GM23338 (cell line): ENCODE measurements at regions not wholly inside any gene's neighbourhood (a gene's known extent, or its start where the extent isn't known, plus 50 kb on each side); places are given as distances from the start of the nearest gene placed in this dataset.

ENCODE experiments used
- ATAC-seq: fragments of 200-7000 bp; cut with Tn5 transposase; 3 replicates; pipeline ENCODE4 v1.9.1; 2020
- DNase-seq: peaks from one replicate; pipeline ENCODE4 v3.0.0-alpha.2; 2015; ENCODE audit warnings: low spot score
- H2AFZ ChIP-seq: fragments of 200-600 bp; sonication (generic); 2 replicates; pipeline ENCODE4 v1.8.0; 2016; ENCODE audit warnings: antibody characterized with exemption, mild to moderate bottlenecking, moderate library complexity
- H3F3A ChIP-seq: fragments of 200-600 bp; sonication (generic); replicated peaks from 2 replicates; pipeline ENCODE4 v1.8.0; 2017; ENCODE audit warnings: antibody characterized with exemption, mixed run types, low read depth
- H3K27ac ChIP-seq: fragments of 200-600 bp; sonication (generic); 2 replicates; pipeline ENCODE4 v1.6.1; 2016; ENCODE audit warnings: low read depth
- H3K27me3 ChIP-seq: fragments of 200-600 bp; sonication (generic); 2 replicates; pipeline ENCODE4 v1.8.0; 2016; ENCODE audit warnings: mild to moderate bottlenecking, mixed run types, moderate library complexity; ENCODE audit not compliant: insufficient read depth
- H3K36me3 ChIP-seq: fragments of 200-600 bp; sonication (generic); 2 replicates; pipeline ENCODE4 v1.8.0; 2016; ENCODE audit warnings: mild to moderate bottlenecking; ENCODE audit not compliant: insufficient read depth
- H3K4me1 ChIP-seq: fragments of 200-600 bp; sonication (generic); 2 replicates; pipeline ENCODE4 v1.8.0; 2016; ENCODE audit warnings: mild to moderate bottlenecking, moderate library complexity; ENCODE audit not compliant: insufficient read depth
- H3K4me2 ChIP-seq: fragments of 200-600 bp; sonication (generic); 2 replicates; pipeline ENCODE4 v1.7.1; 2017; ENCODE audit warnings: mixed run types
- H3K4me3 ChIP-seq: fragments of 200-600 bp; sonication (generic); 2 replicates; pipeline ENCODE4 v1.6.1; 2016; ENCODE audit warnings: mixed run types
- H3K79me2 ChIP-seq: fragments of 200-600 bp; sonication (generic); replicated peaks from 2 replicates; pipeline ENCODE4 v1.8.0; 2017; ENCODE audit warnings: mild to moderate bottlenecking; ENCODE audit not compliant: insufficient read depth
- H3K9me2 ChIP-seq: fragments of 200-600 bp; sonication (generic); 2 replicates; pipeline ENCODE4 v1.8.0; 2017; ENCODE audit not compliant: insufficient read depth
- H4K20me1 ChIP-seq: fragments of 200-600 bp; sonication (generic); replicated peaks from 2 replicates; pipeline ENCODE4 v1.8.0; 2017; ENCODE audit warnings: mild to moderate bottlenecking; ENCODE audit not compliant: insufficient read depth
- H3K27ac Mint-ChIP-seq: 2 replicates; pipeline ENCODE4 v1.8.0; 2020; ENCODE audit warnings: inconsistent platforms, mild to moderate bottlenecking, moderate library complexity, mixed read lengths
- H3K27me3 Mint-ChIP-seq: 3 replicates; pipeline ENCODE4 v1.8.0; 2022; ENCODE audit warnings: low read depth, mild to moderate bottlenecking, moderate library complexity, mixed read lengths, inconsistent platforms; ENCODE audit not compliant: insufficient read depth, poor library complexity
- H3K36me3 Mint-ChIP-seq: 3 replicates; pipeline ENCODE4 v1.8.0; 2021; ENCODE audit warnings: low read depth, mild to moderate bottlenecking, inconsistent platforms, moderate library complexity, mixed read lengths
- H3K4me1 Mint-ChIP-seq: 3 replicates; pipeline ENCODE4 v1.8.0; 2020; ENCODE audit warnings: mild to moderate bottlenecking, inconsistent platforms, mixed read lengths
- H3K4me3 Mint-ChIP-seq: 3 replicates; pipeline ENCODE4 v1.8.0; 2021; ENCODE audit warnings: moderate library complexity, mild to moderate bottlenecking, inconsistent platforms, mixed read lengths
- H3K9me3 Mint-ChIP-seq: 3 replicates; pipeline ENCODE4 v1.8.0; 2020; ENCODE audit warnings: moderate library complexity, mild to moderate bottlenecking, inconsistent platforms, mixed read lengths
- CREB1 ChIP-seq: fragments of 250-450 bp; sonication (Bioruptor Pico); IDR thresholded peaks from 2 replicates; pipeline ENCODE4 v1.5.0; 2020; ENCODE audit warnings: low read depth, mild to moderate bottlenecking, moderate library complexity
- EZH2 ChIP-seq: fragments of 200-600 bp; sonication (generic); IDR thresholded peaks from one replicate; pipeline ENCODE4 v1.8.0; 2017; ENCODE audit warnings: antibody characterized with exemption, mild to moderate bottlenecking, low read depth; ENCODE audit not compliant: unreplicated experiment
- EZH2phosphoT487 ChIP-seq: fragments of 200-600 bp; sonication (generic); IDR thresholded peaks from one replicate; pipeline ENCODE4 v1.8.1; 2018; ENCODE audit warnings: antibody characterized with exemption; ENCODE audit not compliant: unreplicated experiment
- JUNB ChIP-seq: IDR thresholded peaks from one replicate; pipeline ENCODE4 v1.6.1; 2016; ENCODE audit warnings: antibody characterized with exemption; ENCODE audit not compliant: unreplicated experiment
- NANOG ChIP-seq: IDR thresholded peaks from 2 replicates; pipeline ENCODE4 v1.6.1; 2016; ENCODE audit warnings: antibody characterized with exemption, borderline replicate concordance
- POLR2AphosphoS5 ChIP-seq: IDR thresholded peaks from 2 replicates; pipeline ENCODE4 v1.6.1; 2016; ENCODE audit warnings: antibody characterized with exemption, low read depth
- STAT1 ChIP-seq: IDR thresholded peaks from one replicate; pipeline ENCODE4 v1.6.1; 2016; ENCODE audit warnings: antibody characterized with exemption; ENCODE audit not compliant: unreplicated experiment
- ZNF114 ChIP-seq: fragments of 250-450 bp; sonication (Bioruptor Pico); IDR thresholded peaks from 2 replicates; pipeline ENCODE4 v1.5.0; 2020; ENCODE audit warnings: mild to moderate bottlenecking, moderate library complexity
- ZNF331 ChIP-seq: fragments of 250-450 bp; sonication (Bioruptor Pico); IDR thresholded peaks from 2 replicates; pipeline ENCODE4 v1.5.0; 2020; ENCODE audit warnings: low read depth, mild to moderate bottlenecking, moderate library complexity
- TF ChIP-seq, protein P1 (sequence below): IDR thresholded peaks from one replicate; pipeline ENCODE4 v1.6.1; 2018; ENCODE audit warnings: antibody characterized with exemption; ENCODE audit not compliant: unreplicated experiment
- TF ChIP-seq, protein P2 (sequence below): fragments of 250-450 bp; sonication (Bioruptor Pico); IDR thresholded peaks from 2 replicates; pipeline ENCODE4 v1.5.0; 2020; ENCODE audit warnings: mild to moderate bottlenecking, moderate library complexity
- TF ChIP-seq, protein P3 (sequence below): IDR thresholded peaks from 2 replicates; pipeline ENCODE4 v1.6.1; 2016; ENCODE audit warnings: antibody characterized with exemption

DNA sequence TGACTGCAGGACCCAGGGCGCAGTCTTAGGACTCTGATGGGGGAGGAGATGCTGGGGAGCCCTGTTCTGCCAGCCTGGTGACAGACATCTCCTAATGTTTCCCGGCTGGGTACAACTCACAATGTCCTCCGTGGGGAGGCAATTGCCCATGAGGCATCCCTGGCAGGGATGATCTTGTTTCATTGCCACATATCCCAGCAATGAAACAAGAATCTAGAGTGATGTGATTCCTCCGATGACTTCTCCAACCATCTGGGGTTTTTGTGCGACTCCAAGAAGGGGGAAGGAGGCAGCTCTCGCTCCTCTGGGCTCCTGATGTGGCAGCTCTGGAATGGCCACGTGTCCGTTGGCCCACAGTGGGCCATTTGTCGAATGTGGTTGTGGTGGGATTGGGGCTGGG, 255.8 kb downstream of the SEC14L1 start:
- no peaks in the 10 kb centered on the region; the same call in 2 of the 3 replicates for H3K9me3 Mint-ChIP-seq

DNA sequence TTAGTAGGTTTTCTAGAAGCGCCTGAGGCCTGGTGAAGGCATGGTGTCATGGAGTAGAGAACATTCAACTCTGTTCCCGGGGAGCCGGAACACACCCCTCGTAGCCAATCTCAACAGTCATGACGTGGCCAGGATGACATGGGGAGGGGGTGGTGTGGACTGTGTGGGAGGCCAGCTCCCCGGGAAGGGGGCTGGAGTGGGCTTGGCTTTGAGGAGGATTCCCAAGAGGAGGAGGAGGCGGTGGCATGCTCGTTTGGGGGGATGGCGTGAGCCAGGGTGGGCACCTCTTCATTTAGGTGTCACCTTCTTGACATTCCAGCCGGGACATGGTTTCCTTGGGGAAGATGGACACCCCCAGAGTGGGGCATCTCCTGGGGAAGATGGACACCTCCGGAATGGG, 257.5 kb downstream of the SEC14L1 start:
- Mint-ChIP-seq H3K4me1 (peaks cover 37% of the 10 kb centered on the region), H3K9me3 (no peaks in the 10 kb centered on the region), H3K27me3 (peaks cover 30% of the 10 kb centered on the region), H3K27ac (no peak overlapping the region), H3K4me3 (no peak overlapping the region), H3K36me3 (peaks cover 12% of the 10 kb centered on the region; the same call in 2 of the 3 replicates)
- peaks cover 81% of the 10 kb centered on the region for H3K79me2 ChIP-seq
- no peak overlapping the region for H2AFZ ChIP-seq
- H3K9me2 ChIP-seq = no peaks in the 10 kb centered on the region
- H3K4me1 ChIP-seq = peaks cover 13% of the 10 kb centered on the region; the same call in 1 of the 2 replicates
- H3K4me3 ChIP-seq = no peak overlapping the region
- no peaks in the 10 kb centered on the region for H3F3A ChIP-seq
- ATAC-seq = no peak
- TF ChIP-seq EZH2phosphoT487 (no peak), NANOG (no peak), CREB1 (CRISPR knock-in tag) (no peak), POLR2AphosphoS5 (no peak), ZNF331 (CRISPR knock-in tag) (no peak), EZH2 (no peak), STAT1 (no peak), ZNF114 (CRISPR knock-in tag) (no peak)
- TF ChIP-seq, protein P1, sequence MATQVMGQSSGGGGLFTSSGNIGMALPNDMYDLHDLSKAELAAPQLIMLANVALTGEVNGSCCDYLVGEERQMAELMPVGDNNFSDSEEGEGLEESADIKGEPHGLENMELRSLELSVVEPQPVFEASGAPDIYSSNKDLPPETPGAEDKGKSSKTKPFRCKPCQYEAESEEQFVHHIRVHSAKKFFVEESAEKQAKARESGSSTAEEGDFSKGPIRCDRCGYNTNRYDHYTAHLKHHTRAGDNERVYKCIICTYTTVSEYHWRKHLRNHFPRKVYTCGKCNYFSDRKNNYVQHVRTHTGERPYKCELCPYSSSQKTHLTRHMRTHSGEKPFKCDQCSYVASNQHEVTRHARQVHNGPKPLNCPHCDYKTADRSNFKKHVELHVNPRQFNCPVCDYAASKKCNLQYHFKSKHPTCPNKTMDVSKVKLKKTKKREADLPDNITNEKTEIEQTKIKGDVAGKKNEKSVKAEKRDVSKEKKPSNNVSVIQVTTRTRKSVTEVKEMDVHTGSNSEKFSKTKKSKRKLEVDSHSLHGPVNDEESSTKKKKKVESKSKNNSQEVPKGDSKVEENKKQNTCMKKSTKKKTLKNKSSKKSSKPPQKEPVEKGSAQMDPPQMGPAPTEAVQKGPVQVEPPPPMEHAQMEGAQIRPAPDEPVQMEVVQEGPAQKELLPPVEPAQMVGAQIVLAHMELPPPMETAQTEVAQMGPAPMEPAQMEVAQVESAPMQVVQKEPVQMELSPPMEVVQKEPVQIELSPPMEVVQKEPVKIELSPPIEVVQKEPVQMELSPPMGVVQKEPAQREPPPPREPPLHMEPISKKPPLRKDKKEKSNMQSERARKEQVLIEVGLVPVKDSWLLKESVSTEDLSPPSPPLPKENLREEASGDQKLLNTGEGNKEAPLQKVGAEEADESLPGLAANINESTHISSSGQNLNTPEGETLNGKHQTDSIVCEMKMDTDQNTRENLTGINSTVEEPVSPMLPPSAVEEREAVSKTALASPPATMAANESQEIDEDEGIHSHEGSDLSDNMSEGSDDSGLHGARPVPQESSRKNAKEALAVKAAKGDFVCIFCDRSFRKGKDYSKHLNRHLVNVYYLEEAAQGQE = no peak
- TF ChIP-seq, protein P2, sequence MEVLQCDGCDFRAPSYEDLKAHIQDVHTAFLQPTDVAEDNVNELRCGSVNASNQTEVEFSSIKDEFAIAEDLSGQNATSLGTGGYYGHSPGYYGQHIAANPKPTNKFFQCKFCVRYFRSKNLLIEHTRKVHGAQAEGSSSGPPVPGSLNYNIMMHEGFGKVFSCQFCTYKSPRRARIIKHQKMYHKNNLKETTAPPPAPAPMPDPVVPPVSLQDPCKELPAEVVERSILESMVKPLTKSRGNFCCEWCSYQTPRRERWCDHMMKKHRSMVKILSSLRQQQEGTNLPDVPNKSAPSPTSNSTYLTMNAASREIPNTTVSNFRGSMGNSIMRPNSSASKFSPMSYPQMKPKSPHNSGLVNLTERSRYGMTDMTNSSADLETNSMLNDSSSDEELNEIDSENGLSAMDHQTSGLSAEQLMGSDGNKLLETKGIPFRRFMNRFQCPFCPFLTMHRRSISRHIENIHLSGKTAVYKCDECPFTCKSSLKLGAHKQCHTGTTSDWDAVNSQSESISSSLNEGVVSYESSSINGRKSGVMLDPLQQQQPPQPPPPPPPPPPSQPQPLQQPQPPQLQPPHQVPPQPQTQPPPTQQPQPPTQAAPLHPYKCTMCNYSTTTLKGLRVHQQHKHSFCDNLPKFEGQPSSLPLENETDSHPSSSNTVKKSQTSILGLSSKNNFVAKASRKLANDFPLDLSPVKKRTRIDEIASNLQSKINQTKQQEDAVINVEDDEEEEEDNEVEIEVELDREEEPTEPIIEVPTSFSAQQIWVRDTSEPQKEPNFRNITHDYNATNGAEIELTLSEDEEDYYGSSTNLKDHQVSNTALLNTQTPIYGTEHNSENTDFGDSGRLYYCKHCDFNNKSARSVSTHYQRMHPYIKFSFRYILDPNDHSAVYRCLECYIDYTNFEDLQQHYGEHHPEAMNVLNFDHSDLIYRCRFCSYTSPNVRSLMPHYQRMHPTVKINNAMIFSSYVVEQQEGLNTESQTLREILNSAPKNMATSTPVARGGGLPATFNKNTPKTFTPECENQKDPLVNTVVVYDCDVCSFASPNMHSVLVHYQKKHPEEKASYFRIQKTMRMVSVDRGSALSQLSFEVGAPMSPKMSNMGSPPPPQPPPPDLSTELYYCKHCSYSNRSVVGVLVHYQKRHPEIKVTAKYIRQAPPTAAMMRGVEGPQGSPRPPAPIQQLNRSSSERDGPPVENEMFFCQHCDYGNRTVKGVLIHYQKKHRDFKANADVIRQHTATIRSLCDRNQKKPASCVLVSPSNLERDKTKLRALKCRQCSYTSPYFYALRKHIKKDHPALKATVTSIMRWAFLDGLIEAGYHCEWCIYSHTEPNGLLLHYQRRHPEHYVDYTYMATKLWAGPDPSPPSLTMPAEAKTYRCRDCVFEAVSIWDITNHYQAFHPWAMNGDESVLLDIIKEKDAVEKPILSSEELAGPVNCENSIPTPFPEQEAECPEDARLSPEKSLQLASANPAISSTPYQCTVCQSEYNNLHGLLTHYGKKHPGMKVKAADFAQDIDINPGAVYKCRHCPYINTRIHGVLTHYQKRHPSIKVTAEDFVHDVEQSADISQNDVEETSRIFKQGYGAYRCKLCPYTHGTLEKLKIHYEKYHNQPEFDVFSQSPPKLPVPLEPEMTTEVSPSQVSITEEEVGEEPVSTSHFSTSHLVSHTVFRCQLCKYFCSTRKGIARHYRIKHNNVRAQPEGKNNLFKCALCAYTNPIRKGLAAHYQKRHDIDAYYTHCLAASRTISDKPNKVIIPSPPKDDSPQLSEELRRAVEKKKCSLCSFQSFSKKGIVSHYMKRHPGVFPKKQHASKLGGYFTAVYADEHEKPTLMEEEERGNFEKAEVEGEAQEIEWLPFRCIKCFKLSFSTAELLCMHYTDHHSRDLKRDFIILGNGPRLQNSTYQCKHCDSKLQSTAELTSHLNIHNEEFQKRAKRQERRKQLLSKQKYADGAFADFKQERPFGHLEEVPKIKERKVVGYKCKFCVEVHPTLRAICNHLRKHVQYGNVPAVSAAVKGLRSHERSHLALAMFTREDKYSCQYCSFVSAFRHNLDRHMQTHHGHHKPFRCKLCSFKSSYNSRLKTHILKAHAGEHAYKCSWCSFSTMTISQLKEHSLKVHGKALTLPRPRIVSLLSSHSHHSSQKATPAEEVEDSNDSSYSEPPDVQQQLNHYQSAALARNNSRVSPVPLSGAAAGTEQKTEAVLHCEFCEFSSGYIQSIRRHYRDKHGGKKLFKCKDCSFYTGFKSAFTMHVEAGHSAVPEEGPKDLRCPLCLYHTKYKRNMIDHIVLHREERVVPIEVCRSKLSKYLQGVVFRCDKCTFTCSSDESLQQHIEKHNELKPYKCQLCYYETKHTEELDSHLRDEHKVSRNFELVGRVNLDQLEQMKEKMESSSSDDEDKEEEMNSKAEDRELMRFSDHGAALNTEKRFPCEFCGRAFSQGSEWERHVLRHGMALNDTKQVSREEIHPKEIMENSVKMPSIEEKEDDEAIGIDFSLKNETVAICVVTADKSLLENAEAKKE (CRISPR knock-in tag) = no peak
- TF ChIP-seq, protein P3, sequence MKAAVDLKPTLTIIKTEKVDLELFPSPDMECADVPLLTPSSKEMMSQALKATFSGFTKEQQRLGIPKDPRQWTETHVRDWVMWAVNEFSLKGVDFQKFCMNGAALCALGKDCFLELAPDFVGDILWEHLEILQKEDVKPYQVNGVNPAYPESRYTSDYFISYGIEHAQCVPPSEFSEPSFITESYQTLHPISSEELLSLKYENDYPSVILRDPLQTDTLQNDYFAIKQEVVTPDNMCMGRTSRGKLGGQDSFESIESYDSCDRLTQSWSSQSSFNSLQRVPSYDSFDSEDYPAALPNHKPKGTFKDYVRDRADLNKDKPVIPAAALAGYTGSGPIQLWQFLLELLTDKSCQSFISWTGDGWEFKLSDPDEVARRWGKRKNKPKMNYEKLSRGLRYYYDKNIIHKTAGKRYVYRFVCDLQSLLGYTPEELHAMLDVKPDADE = no peak
- H3K27me3 ChIP-seq = no peaks in the 10 kb centered on the region
- no peak overlapping the region for H3K27ac ChIP-seq
- H3K4me2 ChIP-seq = no peak overlapping the region
- H3K36me3 ChIP-seq = no peaks in the 10 kb centered on the region
- DNase-seq = no peak
- peaks cover 13% of the 10 kb centered on the region; the same call in 1 of the 2 replicates for H4K20me1 ChIP-seq

More for the DNA sequence above, 255.8 kb downstream of the SEC14L1 start:
- Histone ChIP-seq H4K20me1 (peaks cover 18% of the 10 kb centered on the region), H3K27ac (no peak overlapping the region), H3K9me2 (no peaks in the 10 kb centered on the region), H3K36me3 (no peaks in the 10 kb centered on the region), H3F3A (peaks cover 6% of the 10 kb centered on the region; the same call in 1 of the 2 replicates), H3K4me2 (no peak overlapping the region), H3K4me3 (no peak overlapping the region), H3K79me2 (peaks cover 93% of the 10 kb centered on the region), H3K27me3 (no peaks in the 10 kb centered on the region), H2AFZ (no peak overlapping the region), H3K4me1 (peaks cover 28% of the 10 kb centered on the region)
- Mint-ChIP-seq H3K4me1 (peaks cover 52% of the 10 kb centered on the region), H3K4me3 (no peak overlapping the region), H3K36me3 (peaks cover 4% of the 10 kb centered on the region; the same call in 2 of the 3 replicates), H3K27me3 (peaks cover 31% of the 10 kb centered on the region), H3K27ac (no peak overlapping the region; the same call in 1 of the 2 replicates)
- DNase-seq (no peak), ATAC-seq (no peak)
- TF ChIP-seq EZH2phosphoT487 (no peak), JUNB (no peak), POLR2AphosphoS5 (no peak)
